AG09309 (cell line): ENCODE measurements at regions not wholly inside any gene's neighbourhood (a gene's known extent, or its start where the extent isn't known, plus 50 kb on each side); places are given as distances from the start of the nearest gene placed in this dataset.

ENCODE experiments used
- DNase-seq: peaks from one replicate; pipeline ENCODE4 v3.0.0-alpha.2; 2010; ENCODE audit warnings: low read depth
- H3K4me3 ChIP-seq: 2 replicates; pipeline ENCODE4 v1.5.1; 2011; ENCODE audit warnings: mild to moderate bottlenecking, low read depth, low read length, moderate library complexity; ENCODE audit not compliant: control insufficient read depth
- CTCF ChIP-seq: IDR thresholded peaks from 2 replicates; pipeline ENCODE4 v1.5.1; 2011; ENCODE audit warnings: mild to moderate bottlenecking, low read depth, low read length, inconsistent platforms; ENCODE audit not compliant: insufficient read depth, control insufficient read depth; ENCODE audit errors: missing control alignments

- H3K4me3 ChIP-seq: no peak overlapping the region
- TF ChIP-seq CTCF: no peak
- DNase-seq: no peak
Measured at GRCh38 chr22:19648419-19648929, 65.8 kb upstream of the SEPTIN5 start.

- no peak overlapping the region for H3K4me3 ChIP-seq
- TF ChIP-seq CTCF: no peak
- no peak for DNase-seq
Measured at GRCh38 chr22:19652316-19652715, 62.0 kb upstream of the SEPTIN5 start.

GRCh38 chr22:19654338-19654987 lies 59.8 kb upstream of the SEPTIN5 start:
- no peak overlapping the region for H3K4me3 ChIP-seq
- TF ChIP-seq CTCF: no peak
- DNase-seq: no peak

GRCh38 chr22:19655399-19655798 lies 58.9 kb upstream of the SEPTIN5 start:
- no peak for DNase-seq
- no peak for TF ChIP-seq CTCF
- H3K4me3 ChIP-seq: no peak overlapping the region

GRCh38 chr22:19656541-19657251 lies 57.6 kb upstream of the SEPTIN5 start:
- no peak overlapping the region for H3K4me3 ChIP-seq
- DNase-seq: no peak
- no peak for TF ChIP-seq CTCF

- no peak for DNase-seq
- TF ChIP-seq CTCF: no peak
- no peak overlapping the region for H3K4me3 ChIP-seq
Measured at GRCh38 chr22:19657252-19658056, 56.8 kb upstream of the SEPTIN5 start.
